ENCODE measurements at regions not wholly inside any gene's neighbourhood (a gene's known extent, or its start where the extent isn't known, plus 50 kb on each side); places are given as distances from the start of the nearest gene placed in this dataset.

GRCh38 chr1:5711079-5711478 is 281.1 kb downstream of the NPHP4 start:
- TF ChIP-seq POLR2A (IDR thresholded peaks at IDR 0.05) (no peak), CTCF (IDR thresholded peaks at IDR 0.05) (no peak)

Data from heart left ventricle (tissue), 13 donors.